ENCODE measurements at regions not wholly inside any gene's neighbourhood (a gene's known extent, or its start where the extent isn't known, plus 50 kb on each side); places are given as distances from the start of the nearest gene placed in this dataset.

DNA sequence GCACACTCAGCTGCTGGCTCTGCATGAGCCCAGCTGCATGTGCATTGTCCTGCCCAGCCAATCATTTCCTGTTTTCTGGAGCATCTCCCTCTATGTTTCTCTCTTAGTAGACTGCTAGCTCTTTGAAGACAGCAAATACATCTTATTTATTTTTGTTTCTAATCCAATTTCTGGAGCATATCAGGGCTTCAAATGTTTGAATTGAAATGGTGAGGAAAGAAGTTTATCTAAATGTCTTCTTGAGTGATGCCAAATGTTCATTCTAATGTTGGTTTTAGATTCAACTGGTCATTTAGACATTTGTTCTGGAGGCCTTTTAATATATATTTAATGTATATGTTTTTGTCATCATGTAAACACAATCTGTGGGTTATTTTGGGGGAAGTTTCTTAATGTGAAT, 141.9 kb downstream of the DNAJB9 start:
- DNase-seq: no peak

DNA sequence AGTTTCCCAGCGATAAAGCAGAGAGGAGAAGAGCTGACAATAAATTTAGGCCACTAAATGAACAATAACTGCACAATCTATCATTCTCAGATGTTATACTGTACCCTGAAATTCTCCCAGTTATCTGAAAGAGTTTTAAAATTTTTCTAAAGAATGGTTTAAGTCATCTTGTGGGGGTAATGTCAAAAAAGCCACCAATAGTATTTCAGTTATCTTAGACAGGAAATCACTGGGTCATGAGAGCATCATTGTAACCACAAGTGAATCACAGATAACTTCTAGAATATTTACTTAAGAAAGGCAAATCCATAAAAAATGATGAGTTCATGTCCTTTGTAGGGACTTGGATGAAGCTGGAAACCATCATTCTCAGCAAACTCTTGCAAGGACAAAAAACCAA, 147.1 kb downstream of the DNAJB9 start:
- DNase-seq: no peak

GRCh38 chr7:108717781-108718180, 148.1 kb downstream of the DNAJB9 start:
- DNase-seq: no peak

DNA sequence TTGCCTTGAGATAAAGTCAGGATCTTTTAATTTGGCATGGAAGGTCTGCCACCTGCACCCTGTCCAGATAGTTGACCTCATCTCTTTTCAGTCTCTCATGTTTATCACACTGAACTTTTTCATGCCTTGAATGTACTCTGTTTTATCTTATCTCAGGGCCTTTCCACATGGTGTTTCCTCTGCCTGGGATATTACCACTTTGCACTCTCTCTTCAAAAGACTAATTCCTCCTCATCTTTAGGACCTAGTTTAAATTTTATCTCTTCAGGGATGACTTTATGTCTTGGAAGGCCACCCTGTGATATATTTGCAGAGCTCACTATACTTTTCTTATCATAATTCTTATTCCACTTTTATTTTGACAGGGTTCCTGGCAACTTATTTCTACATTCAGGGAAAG, 150.0 kb downstream of the DNAJB9 start:
- DNase-seq: no peak

- DNase-seq: no peak
Observed at GRCh38 chr7:108722561-108722960, 152.9 kb downstream of the DNAJB9 start.

DNA sequence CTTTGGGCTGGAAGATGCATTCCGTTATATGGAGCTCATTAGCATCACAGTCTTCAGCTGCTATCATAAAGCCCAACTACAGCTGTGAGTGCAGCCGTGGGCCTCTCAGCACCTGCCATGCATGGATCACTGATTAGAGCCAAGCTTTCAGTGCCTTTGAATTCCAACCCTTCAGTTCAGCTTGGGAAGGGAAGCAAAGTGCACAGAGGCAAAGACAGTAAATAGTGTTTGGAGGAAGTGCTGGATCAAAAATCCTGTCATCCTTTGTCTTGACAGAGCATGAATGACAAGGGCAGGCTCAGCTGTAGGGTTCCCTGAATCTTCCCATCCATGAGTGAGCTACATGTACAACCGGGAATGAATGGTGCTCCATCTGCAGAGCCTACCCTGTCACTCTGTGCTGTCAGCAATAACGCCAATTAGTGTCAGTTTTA, 153.7 kb downstream of the DNAJB9 start:
- no peak for DNase-seq

DNA sequence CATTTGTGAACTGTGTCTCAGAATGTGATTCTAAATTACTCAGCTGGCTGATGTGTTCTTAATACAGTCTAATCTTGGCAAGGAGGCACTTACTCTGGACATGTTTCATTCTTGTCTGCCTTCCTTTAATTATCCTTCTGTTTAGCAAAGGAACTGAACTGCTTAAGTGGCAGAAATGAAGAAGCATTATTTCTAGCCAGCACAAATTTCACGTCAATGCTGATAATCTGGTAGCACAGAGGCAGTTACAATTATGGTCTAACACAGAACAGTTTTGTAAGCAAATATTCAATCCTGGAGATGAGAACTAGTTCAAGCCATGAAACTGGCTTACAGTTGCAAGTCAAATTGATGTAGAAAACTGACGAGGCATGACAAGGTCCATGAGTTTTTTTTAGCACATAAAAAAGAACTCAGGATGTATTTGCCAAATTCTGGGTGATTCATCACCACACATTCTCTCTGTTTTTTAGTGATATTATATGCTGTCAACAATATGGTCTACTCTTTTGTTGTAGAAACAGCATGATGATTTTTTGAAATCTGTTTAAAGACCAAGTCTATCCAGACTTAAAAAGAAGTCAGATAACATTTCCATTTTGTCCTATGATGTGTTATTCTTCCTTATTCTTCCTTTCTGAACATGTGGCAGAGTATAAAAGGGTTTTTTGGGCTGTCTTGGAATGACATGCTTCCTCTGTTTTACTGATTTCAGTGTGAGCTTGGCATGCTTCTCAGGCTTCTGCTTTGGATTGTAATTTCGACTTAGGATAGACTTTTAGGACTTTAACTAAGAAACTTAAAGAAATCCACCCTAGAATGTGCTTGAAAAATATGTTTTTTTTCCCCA, 154.8 kb downstream of the DNAJB9 start:
- DNase-seq: no peak

DNA sequence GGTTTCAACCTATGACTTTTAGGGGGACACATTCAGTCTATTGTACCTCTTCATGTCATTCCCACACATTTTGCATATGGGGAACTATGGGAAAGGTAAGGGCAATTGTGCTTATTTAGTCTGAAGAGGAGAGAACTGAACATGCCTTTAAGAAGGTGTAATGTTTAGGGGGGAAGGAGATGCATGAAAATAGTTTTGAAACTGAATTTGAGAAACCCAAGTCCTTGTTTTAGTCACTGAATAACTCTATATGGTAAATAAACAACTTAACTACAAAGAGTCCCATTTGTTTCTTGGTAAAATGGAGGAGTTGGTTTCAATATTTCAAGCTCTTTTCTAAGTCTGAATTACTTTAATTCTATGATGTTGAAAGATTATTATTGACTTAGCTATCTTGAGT, 166.1 kb downstream of the DNAJB9 start:
- no peak for DNase-seq

DNA sequence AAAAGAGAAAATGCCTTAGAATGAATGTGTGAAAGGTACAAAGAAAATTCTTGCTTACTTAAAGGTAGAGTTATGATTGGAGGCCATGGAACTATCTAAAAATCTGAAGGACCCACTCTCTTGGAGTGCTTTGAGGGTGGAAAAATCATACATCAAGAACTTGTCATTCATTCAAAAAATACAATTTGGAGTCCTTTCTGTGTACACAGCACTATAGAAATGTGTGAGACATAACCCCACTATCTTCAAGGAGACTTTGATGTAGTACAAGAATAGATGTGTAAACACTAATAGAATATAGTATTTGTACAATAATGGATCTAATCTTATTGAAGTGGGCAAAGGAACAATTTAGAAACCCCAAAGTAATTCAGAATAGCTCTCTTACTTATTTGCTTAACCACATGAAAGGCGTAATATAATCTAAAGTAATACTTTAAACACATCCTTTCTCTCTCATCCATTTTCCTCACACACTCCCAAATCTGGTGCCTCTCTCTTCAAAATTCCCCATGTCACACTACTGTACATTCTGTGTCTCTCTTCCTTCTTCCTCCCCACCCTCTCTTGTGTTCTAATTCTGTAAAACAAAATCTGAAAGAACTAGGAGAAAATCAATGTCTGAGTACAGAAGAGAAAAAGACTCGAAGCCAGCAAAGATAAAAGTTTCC, 166.7 kb downstream of the DNAJB9 start:
- DNase-seq: no peak

DNA sequence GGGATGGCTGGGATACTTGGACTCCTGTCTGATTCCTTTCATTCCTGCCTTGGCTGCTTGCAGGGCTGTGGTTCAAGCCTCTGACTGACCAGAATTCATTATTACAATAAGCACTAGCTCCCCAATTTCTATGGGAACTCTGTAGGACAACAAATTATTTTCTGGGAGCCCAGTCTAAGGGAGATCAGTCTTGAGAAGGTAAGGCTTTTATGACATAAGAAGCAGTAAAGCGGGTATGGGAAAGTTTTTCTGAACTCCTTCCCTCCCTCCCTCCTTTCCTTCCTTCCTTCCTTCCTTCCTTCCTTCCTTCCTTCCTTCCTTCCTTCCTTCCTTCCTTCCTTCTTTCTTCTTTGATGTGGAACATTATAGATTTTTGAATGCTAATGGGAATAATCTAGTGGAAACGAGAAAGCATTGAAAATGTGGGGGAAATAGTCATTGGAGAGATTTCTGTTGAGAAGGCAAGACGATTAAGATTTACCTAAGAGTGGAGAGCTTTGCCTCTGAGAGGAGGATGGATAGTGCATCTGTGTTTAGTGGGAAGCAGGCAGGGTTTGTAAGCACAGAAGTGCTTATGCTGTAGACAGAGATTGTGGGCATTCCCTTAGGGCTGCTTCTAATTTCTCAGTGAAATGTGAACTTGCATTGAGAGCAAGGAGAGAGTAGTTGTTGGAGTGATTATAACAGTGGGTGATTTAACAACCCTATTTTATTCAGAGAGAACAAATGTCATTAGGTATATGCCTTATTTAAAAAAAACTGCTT, 201.5 kb downstream of the DNAJB9 start:
- no peak for DNase-seq

DNA sequence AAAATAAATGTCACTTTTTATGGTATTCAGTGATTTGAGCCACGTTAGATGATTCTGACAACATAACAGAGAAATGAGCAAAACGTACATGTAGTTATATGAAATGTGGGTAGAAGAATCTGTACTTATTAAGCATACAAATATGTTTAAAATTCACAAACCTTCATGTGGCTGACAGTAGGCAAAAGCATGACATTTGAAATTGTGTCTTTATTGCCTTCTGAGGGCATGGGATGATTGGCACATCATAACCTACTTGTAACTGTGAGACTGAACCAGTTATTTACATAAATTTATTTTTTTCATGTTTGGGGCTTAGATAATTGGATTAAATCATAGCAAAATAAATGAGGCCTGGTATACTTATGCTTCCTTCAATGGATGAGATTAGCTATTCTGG, 202.2 kb downstream of the DNAJB9 start:
- DNase-seq: no peak

- no peak for DNase-seq
Observed at GRCh38 chr7:108777966-108778365, 208.3 kb downstream of the DNAJB9 start.

- DNase-seq: no peak
Observed at GRCh38 chr7:108789451-108789850, 219.8 kb downstream of the DNAJB9 start.

GRCh38 chr7:108794466-108794865, 224.8 kb downstream of the DNAJB9 start:
- DNase-seq: no peak

GRCh38 chr7:108802650-108803049, 233.0 kb downstream of the DNAJB9 start:
- DNase-seq: no peak

DNA sequence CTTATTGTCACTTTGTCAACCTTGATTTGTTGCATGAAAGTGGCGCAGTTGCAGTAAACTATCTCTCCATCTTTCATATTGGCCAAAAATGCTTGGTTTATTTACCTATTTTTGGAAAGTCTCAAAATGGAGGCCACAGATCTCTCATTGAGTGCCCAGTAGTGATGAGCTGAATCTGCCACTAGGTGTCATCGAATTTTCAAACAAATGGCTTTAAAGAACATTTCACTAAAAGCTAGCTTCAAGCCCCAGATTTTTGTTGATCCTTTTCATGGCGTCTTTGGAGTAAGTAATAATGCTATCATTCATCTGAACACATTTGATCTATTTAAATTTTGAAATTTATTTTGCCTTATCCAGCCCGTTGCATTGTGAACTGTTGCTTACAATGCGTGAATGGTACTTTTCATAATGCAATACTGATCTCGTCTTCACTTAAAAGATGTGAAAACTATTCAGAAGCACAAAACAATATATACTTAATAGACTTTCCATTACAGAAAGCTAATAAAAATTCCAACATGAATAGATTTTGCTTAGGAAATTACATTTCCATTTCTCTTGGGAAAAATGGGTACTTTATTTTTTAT, 236.2 kb downstream of the DNAJB9 start:
- no peak for DNase-seq

DNA sequence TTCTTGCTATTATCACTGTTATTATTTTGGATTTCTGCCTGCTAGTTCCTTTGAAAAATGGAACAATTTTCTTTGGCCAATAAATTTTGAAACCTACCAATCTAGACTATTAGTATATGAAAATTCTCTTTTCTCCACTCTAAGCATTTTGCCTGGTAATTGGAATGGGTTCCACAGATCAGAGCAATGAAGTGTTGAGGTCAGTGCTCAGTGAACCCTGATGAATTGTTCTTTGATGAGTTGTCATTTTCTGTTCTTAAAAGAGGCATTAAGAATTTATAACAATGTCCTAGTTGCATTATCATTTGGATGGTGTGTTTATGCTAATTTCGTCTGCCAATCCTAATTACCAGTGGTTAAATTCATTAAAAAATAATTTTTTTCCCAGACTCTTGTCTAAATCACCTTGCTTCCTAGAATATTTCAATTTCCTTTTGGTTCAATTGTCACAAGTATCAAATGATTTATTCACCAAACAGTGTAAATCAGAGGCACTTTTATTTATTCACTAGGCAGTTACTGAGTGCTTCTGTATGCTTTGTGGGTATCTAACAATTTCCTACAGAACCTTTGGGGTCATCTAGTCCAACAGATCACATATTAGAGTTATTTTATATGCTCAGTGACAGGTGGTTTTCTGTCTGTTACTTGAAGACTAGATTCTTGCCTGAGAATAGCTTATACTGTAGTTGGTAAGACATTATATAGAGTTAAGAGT, 239.0 kb downstream of the DNAJB9 start:
- DNase-seq: no peak

DNA sequence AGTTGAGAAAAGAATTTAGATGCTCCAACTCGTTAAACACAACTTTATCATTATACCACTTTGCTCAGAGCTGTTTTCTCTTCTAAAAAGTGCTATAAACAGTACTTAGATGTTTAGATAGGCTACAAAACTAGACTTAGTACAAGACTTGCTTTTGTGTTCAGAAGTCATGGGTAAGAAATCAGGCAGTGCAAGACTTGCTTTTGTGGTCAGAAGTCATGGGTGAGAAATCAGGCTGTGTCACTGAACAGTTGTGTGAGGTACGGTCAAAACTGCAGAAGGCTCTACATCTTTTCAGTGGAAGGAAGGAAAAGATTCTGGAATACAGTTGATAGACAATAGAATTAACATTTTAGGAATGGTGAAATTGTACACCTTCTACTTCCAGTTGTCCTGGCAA, 239.7 kb downstream of the DNAJB9 start:
- DNase-seq: no peak

DNA sequence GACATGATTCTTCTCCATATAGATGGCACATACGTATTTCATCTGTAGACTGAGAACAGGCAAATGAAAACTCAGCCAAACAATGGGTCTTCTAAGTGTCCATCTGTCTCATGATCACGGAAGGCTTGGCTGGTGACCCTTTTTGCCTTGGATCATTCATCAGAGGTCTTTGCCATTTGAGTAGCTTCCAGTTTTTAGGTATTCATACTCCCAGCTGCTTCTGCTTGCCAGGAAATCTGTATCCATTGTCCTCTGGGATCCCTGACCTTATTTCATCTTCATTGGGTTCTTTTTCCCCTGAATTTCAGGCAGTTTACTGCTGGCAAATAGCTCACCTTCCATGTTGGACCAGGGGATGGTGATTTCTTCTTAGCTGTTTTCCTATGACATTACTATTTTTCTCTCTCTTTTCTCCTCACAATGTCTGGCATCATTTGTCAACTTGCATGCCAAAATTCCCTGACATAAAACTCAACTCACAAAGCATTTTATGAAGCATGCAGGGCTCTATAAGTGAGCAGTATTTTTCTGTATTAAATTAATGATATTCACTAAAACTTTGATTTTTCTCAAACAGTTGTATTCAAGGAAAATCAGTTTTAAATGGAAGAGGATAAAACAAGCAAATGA, 241.2 kb downstream of the DNAJB9 start:
- DNase-seq: no peak

DNA sequence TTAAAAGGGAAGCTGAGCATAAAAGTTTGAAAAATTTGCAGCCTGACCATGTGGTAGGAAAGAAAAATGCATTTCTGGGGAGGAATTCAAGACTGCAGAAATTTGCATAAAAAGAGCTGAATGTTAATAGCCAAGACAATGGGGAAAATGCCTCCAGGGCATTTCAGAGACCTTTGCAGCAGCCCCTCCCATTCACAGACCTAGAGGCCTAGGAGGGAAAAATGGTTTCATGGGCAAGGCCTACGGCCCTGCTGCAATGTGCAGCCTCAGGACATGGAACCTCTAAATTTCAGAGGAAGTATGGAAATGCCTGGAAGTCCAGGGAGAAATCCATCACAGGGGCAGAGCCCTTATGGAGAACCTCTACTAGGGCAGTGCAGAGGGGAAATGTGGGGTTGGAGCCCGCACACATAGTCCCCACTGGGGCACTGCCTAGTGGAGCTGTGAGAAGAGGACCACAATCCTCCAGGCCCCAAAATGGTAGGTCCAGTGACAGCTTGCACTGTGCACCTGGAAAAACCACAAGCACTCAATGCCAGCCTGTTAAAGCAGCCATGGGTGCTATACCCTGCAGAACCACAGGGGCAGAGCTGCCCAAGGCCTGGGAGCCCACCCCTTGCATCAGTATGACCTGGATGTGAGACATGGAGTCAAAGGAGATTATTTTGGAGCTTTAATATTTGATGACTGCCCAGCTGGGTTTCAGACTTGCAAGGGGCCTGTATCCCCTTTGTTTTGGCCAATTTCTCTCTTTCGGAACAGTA, 243.8 kb downstream of the DNAJB9 start:
- no peak for DNase-seq

GRCh38 chr7:108815815-108816214, 246.1 kb downstream of the DNAJB9 start:
- no peak for DNase-seq
